Urothelium cell line (cell line): ENCODE measurements at regions not wholly inside any gene's neighbourhood (a gene's known extent, or its start where the extent isn't known, plus 50 kb on each side); places are given as distances from the start of the nearest gene placed in this dataset.
"Not testable (repeated sequence)": the region's sequence is repeated elsewhere in the genome, so short reads cannot be mapped to it uniquely, and the experiment has no call there.

ENCODE experiments used
- DNase-seq: peaks from one replicate; pipeline ENCODE4 v3.0.0; 2011; ENCODE audit warnings: low spot score, mixed read lengths
- FAIRE-seq: peaks from 2 replicates; lab custom pipeline; 2011; peaks lifted over from hg19 to GRCh38; lab: Jason Lieb, UNC

GRCh38 chr13:82136880-82137279 lies 1745.4 kb downstream of the SLITRK1 start:
- DNase-seq (no peak), FAIRE-seq (no peak)

- DNase-seq = no peak
- no peak for FAIRE-seq
Measured at GRCh38 chr13:82129281-82129680, 1753.0 kb downstream of the SLITRK1 start.

GRCh38 chr13:82118589-82118988 lies 1763.7 kb downstream of the SLITRK1 start:
- no peak for FAIRE-seq

GRCh38 chr13:82116422-82116989 lies 1765.8 kb downstream of the SLITRK1 start:
- FAIRE-seq (no peak), DNase-seq (no peak)

More at GRCh38 chr13:82118589-82118988, 1763.7 kb downstream of the SLITRK1 start:
- DNase-seq = no peak

GRCh38 chr13:82115391-82115790 lies 1766.9 kb downstream of the SLITRK1 start:
- DNase-seq (no peak), FAIRE-seq (no peak)

- no peak for DNase-seq
- no peak for FAIRE-seq
Measured at GRCh38 chr13:82096256-82096655, 1755.3 kb upstream of the SPRY2 start.

- no peak for DNase-seq
- FAIRE-seq = no peak
Measured at GRCh38 chr13:82092312-82092711, 1751.4 kb upstream of the SPRY2 start.

- no peak for FAIRE-seq
Measured at GRCh38 chr13:82088781-82089180, 1747.9 kb upstream of the SPRY2 start.

GRCh38 chr13:82076496-82076895 lies 1735.6 kb upstream of the SPRY2 start:
- DNase-seq = no peak
- no peak for FAIRE-seq

More at GRCh38 chr13:82088781-82089180, 1747.9 kb upstream of the SPRY2 start:
- no peak for DNase-seq

- DNase-seq = no peak
- FAIRE-seq = no peak
Measured at GRCh38 chr13:82070416-82070815, 1729.5 kb upstream of the SPRY2 start.

- DNase-seq (no peak), FAIRE-seq (no peak)
Measured at GRCh38 chr13:82062772-82063171, 1721.8 kb upstream of the SPRY2 start.

GRCh38 chr13:82058364-82058763 lies 1717.4 kb upstream of the SPRY2 start:
- DNase-seq = no peak
- no peak for FAIRE-seq

GRCh38 chr13:82045316-82045715 lies 1704.4 kb upstream of the SPRY2 start:
- FAIRE-seq, DNase-seq: not testable (repeated sequence)

- DNase-seq (no peak), FAIRE-seq (no peak)
Measured at GRCh38 chr13:82036602-82037001, 1695.7 kb upstream of the SPRY2 start.

GRCh38 chr13:82011355-82011754 lies 1670.4 kb upstream of the SPRY2 start:
- FAIRE-seq (no peak), DNase-seq (no peak)

- no peak for FAIRE-seq
- DNase-seq = no peak
Measured at GRCh38 chr13:82010780-82011179, 1669.9 kb upstream of the SPRY2 start.

- DNase-seq (no peak), FAIRE-seq (no peak)
Measured at GRCh38 chr13:82002710-82003109, 1661.8 kb upstream of the SPRY2 start.

GRCh38 chr13:81995316-81995715 lies 1654.4 kb upstream of the SPRY2 start:
- FAIRE-seq = no peak
- DNase-seq = no peak

GRCh38 chr13:81990652-81991051 lies 1649.7 kb upstream of the SPRY2 start:
- no peak for DNase-seq
- no peak for FAIRE-seq

GRCh38 chr13:81988567-81988966 lies 1647.6 kb upstream of the SPRY2 start:
- no peak for DNase-seq
- FAIRE-seq = no peak

- DNase-seq = no peak
- FAIRE-seq = no peak
Measured at GRCh38 chr13:81987677-81988357, 1646.9 kb upstream of the SPRY2 start.

- FAIRE-seq = no peak
Measured at GRCh38 chr13:81987159-81987558, 1646.2 kb upstream of the SPRY2 start.

GRCh38 chr13:81986308-81986707 lies 1645.4 kb upstream of the SPRY2 start:
- FAIRE-seq = no peak
- no peak for DNase-seq

More at GRCh38 chr13:81987159-81987558, 1646.2 kb upstream of the SPRY2 start:
- peak; percentile 2 for DNase-seq
